Spleen (tissue), 11 donors: ENCODE measurements at regions not wholly inside any gene's neighbourhood (a gene's known extent, or its start where the extent isn't known, plus 50 kb on each side); places are given as distances from the start of the nearest gene placed in this dataset.
A peak's percentile ranks its signal among the peaks of the same experiment; 100 is the strongest.

Experiments used
- DNase-seq: peaks from one replicate; pipeline ENCODE4 v3.0.0-alpha.2; 2020
- H3K27ac ChIP-seq, 8 donors: fragments of 200-600 bp; sonication (generic) in 7 of 8; 1 replicate in 4 of 8; 2 replicates in 4 of 8; pipeline versions ENCODE4 v1.5.0 to v1.8.0; 2016 to 2021; ENCODE audit warnings: inconsistent platforms in 4 of 8, mild to moderate bottlenecking in 4 of 8, moderate library complexity in 1 of 8
- H3K27me3 ChIP-seq, 7 donors: fragments of 200-600 bp; sonication (generic) in 6 of 7; replicated peaks in 1 of 7; 1 replicate in 4 of 7; 2 replicates in 3 of 7; pipeline versions ENCODE4 v1.5.0 to v1.8.0; 2016 to 2021; ENCODE audit warnings: inconsistent platforms in 3 of 7, mild to moderate bottlenecking in 1 of 7
- H3K36me3 ChIP-seq, 6 donors: fragments of 200-600 bp; sonication (generic) in 5 of 6; 1 replicate in 4 of 6; 2 replicates in 2 of 6; pipeline versions ENCODE4 v1.5.0 to v1.8.0; 2016 to 2021; ENCODE audit warnings: inconsistent platforms in 2 of 6
- H3K4me1 ChIP-seq, 6 donors: fragments of 200-600 bp; sonication (generic) in 5 of 6; 1 replicate in 3 of 6; 2 replicates in 3 of 6; pipeline versions ENCODE4 v1.5.0 to v1.8.0; 2016 to 2021; ENCODE audit warnings: inconsistent platforms in 3 of 6
- H3K4me3 ChIP-seq, 8 donors: fragments of 200-600 bp; sonication (generic) in 7 of 8; 1 replicate in 4 of 8; 2 replicates in 4 of 8; pipeline versions ENCODE4 v1.5.0 to v1.8.0; 2016 to 2021; ENCODE audit warnings: inconsistent platforms in 4 of 8, mild to moderate bottlenecking in 4 of 8, moderate library complexity in 2 of 8
- H3K9me3 ChIP-seq, 8 donors: fragments of 200-600 bp; sonication (generic) in 7 of 8; 1 replicate in 4 of 8; 2 replicates in 4 of 8; pipeline versions ENCODE4 v1.5.0 to v1.8.0; 2016 to 2021; ENCODE audit warnings: inconsistent platforms in 4 of 8
- POLR2A ChIP-seq, 3 donors: fragments of 450-650 bp; IDR thresholded peaks; one replicate each; pipeline ENCODE4 v1.5.1; 2017; ENCODE audit warnings: antibody characterized with exemption in 3 of 3, mild to moderate bottlenecking in 1 of 3
- POLR2AphosphoS5 ChIP-seq, 3 donors: sonication (generic); formaldehyde crosslinking; IDR thresholded peaks; one replicate each; pipeline ENCODE4 v1.5.1; 2017; ENCODE audit warnings: antibody characterized with exemption in 3 of 3
- WGBS, 5 donors: extraction: QIAGEN DNeasy Blood & Tissue Kit in 3 of 5; methylation state at CpG; one replicate each; pipeline versions ENCODE4 v1.1.5 to v1.1.7; 2013 to 2018; 5-methylcytosine and 5-hydroxymethylcytosine counted together
- intact Hi-C: fragments of 100-400 bp; cut with DNase I; formaldehyde crosslinking; loops from one replicate; pipeline ENCODE4 v1.15.0; 2023; ENCODE audit warnings: low total_unique reads
- TF ChIP-seq, protein P1 (sequence below), 11 experiments: fragments of 200-600 bp in 7 of 11; fragments of 450-650 bp in 4 of 11; sonication (generic) in 4 of 11; IDR thresholded peaks in 8 of 11; conservative IDR thresholded peaks in 3 of 11; 1 replicate in 7 of 11; 2 replicates in 4 of 11; pipeline versions ENCODE4 v1.4.0 to v1.8.0; 2016 to 2021; ENCODE audit warnings: antibody characterized with exemption in 11 of 11, inconsistent platforms in 4 of 11, mild to moderate bottlenecking in 1 of 11
- donor health status: healthy with polysubstance abuse.
- donor health status: DM: no; HTN: no; CAD: no; lungs with moderate emphysema.
- donor health status: DM: no; HTN: no; CAD: no.
- donor health status: Bipolar disorder and iron deficiency.
- donor health status: healthy.
- donor health status: DM: no; HTN: no; CAD: no.
- donor health status: DM: yes; HTN: yes; CAD: no.

GRCh38 chr5:100479079-100479688 lies 56.0 kb upstream of the FAM174A start:
- 70 to 80% (median 72%) methylated on average over 3 of the region's 3 CpGs for WGBS, 5 donors
- Histone ChIP-seq H3K36me3 (no peaks in the 10 kb centered on the region), H3K4me3 (no peak overlapping the region), H3K4me1 (no peaks in the 10 kb centered on the region), H3K9me3 (no peaks in the 10 kb centered on the region), H3K27me3 (no peaks in the 10 kb centered on the region), H3K27ac (no peak overlapping the region)
- intact Hi-C loops: no loop called here
- TF ChIP-seq, protein P1, sequence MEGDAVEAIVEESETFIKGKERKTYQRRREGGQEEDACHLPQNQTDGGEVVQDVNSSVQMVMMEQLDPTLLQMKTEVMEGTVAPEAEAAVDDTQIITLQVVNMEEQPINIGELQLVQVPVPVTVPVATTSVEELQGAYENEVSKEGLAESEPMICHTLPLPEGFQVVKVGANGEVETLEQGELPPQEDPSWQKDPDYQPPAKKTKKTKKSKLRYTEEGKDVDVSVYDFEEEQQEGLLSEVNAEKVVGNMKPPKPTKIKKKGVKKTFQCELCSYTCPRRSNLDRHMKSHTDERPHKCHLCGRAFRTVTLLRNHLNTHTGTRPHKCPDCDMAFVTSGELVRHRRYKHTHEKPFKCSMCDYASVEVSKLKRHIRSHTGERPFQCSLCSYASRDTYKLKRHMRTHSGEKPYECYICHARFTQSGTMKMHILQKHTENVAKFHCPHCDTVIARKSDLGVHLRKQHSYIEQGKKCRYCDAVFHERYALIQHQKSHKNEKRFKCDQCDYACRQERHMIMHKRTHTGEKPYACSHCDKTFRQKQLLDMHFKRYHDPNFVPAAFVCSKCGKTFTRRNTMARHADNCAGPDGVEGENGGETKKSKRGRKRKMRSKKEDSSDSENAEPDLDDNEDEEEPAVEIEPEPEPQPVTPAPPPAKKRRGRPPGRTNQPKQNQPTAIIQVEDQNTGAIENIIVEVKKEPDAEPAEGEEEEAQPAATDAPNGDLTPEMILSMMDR (IDR thresholded peaks at IDR 0.05 in 8 of 11, conservative IDR thresholded peaks at IDR 0.05 in 3 of 11): peak in 6 of 11 experiments; percentile 14 to 27 (median 20)
- TF ChIP-seq POLR2A (IDR thresholded peaks at IDR 0.05): no peak
- DNase-seq: no peak

DNA sequence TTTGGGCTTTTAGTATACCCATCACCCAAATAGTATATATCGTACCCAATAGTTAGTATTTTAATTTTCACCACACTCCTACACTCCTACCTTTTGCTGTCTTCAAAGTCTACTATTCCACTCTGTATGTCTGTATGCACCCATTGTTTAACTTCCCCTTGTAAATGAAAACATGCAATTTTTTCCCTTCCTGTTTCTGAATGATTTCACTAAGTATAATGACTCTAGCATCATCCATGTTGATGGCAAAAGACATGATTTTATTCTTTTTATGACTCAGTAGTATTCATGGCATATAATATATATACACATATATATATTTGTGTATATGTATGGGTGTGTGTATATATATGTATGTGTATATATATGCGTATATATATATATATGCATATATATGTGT lies 63.1 kb upstream of the FAM174A start:
- intact Hi-C loops: no loop called here
- Histone ChIP-seq H3K4me1 (no peaks in the 10 kb centered on the region), H3K27me3 (no peaks in the 10 kb centered on the region), H3K4me3 (no peak overlapping the region), H3K36me3 (no peaks in the 10 kb centered on the region), H3K9me3 (no peaks in the 10 kb centered on the region), H3K27ac (no peak overlapping the region)
- TF ChIP-seq POLR2A (IDR thresholded peaks at IDR 0.05): no peak
- TF ChIP-seq POLR2AphosphoS5 (IDR thresholded peaks at IDR 0.05): no peak
- TF ChIP-seq, protein P1 (IDR thresholded peaks at IDR 0.05 in 8 of 11, conservative IDR thresholded peaks at IDR 0.05 in 3 of 11): no peak
- 86 to 94% (median 88%) methylated on average over 2 of the region's 2 CpGs for WGBS, 5 donors
- no peak for DNase-seq

GRCh38 chr5:100469767-100470166 lies 65.4 kb upstream of the FAM174A start:
- H3K27me3 ChIP-seq: no peaks in the 10 kb centered on the region
- H3K4me3 ChIP-seq: no peak overlapping the region
- H3K9me3 ChIP-seq: no peaks in the 10 kb centered on the region
- intact Hi-C loops: no loop called here
- DNase-seq: no peak
- H3K36me3 ChIP-seq: no peaks in the 10 kb centered on the region
- no peak overlapping the region for H3K27ac ChIP-seq
- H3K4me1 ChIP-seq: no peaks in the 10 kb centered on the region
- TF ChIP-seq POLR2A (IDR thresholded peaks at IDR 0.05): no peak
- TF ChIP-seq, protein P1 (IDR thresholded peaks at IDR 0.05 in 8 of 11, conservative IDR thresholded peaks at IDR 0.05 in 3 of 11): no peak
- no peak for TF ChIP-seq POLR2AphosphoS5 (IDR thresholded peaks at IDR 0.05)

GRCh38 chr5:100464418-100464817 lies 70.8 kb upstream of the FAM174A start:
- no peaks in the 10 kb centered on the region for H3K4me1 ChIP-seq
- no peaks in the 10 kb centered on the region for H3K9me3 ChIP-seq
- 92 to 98% (median 95%) methylated on average over 2 of the region's 2 CpGs for WGBS, 5 donors
- H3K27me3 ChIP-seq: no peaks in the 10 kb centered on the region
- no peaks in the 10 kb centered on the region for H3K36me3 ChIP-seq
- intact Hi-C loops: no loop called here
- DNase-seq: no peak
- no peak overlapping the region for H3K27ac ChIP-seq
- TF ChIP-seq, protein P1 (IDR thresholded peaks at IDR 0.05 in 8 of 11, conservative IDR thresholded peaks at IDR 0.05 in 3 of 11): no peak
- TF ChIP-seq POLR2A (IDR thresholded peaks at IDR 0.05): no peak
- TF ChIP-seq POLR2AphosphoS5 (IDR thresholded peaks at IDR 0.05): no peak
- no peak overlapping the region for H3K4me3 ChIP-seq
